Ectodermal cell (in vitro differentiated cells): ENCODE measurements at regions not wholly inside any gene's neighbourhood (a gene's known extent, or its start where the extent isn't known, plus 50 kb on each side); places are given as distances from the start of the nearest gene placed in this dataset.
"Not testable (repeated sequence)": the region's sequence is repeated elsewhere in the genome, so short reads cannot be mapped to it uniquely, and the experiment has no call there.

Source experiments
- H3K27ac ChIP-seq: 2 replicates; pipeline ENCODE4 v1.7.0; 2013; ENCODE audit warnings: mild to moderate bottlenecking, low read depth, low read length; ENCODE audit not compliant: insufficient read depth, poor library complexity, severe bottlenecking
- H3K27me3 ChIP-seq: 2 replicates; pipeline ENCODE4 v1.7.0; 2013; ENCODE audit warnings: mild to moderate bottlenecking, low read length; ENCODE audit not compliant: insufficient read depth, control insufficient read depth, poor library complexity, severe bottlenecking
- H3K36me3 ChIP-seq: one replicate; pipeline ENCODE4 v1.7.0; 2013; ENCODE audit warnings: low read length; ENCODE audit not compliant: control insufficient read depth, insufficient read depth
- H3K4me1 ChIP-seq: one replicate; pipeline ENCODE4 v1.7.0; 2013; ENCODE audit warnings: low read length; ENCODE audit not compliant: control insufficient read depth, insufficient read depth
- H3K4me3 ChIP-seq: 2 replicates; pipeline ENCODE4 v1.7.0; 2013; ENCODE audit warnings: low read depth, low read length, control low read depth; ENCODE audit not compliant: insufficient read depth
- H3K9me3 ChIP-seq: 2 replicates; pipeline ENCODE4 v1.7.0; 2013; ENCODE audit warnings: mild to moderate bottlenecking, low read length, moderate library complexity; ENCODE audit not compliant: control insufficient read depth
- WGBS, 2 experiments: methylation state at CpG; one replicate each; pipeline ENCODE4 v1.1.7; 2013; ENCODE audit warnings: missing lambda C conversion rate in 2 of 2; 5-methylcytosine and 5-hydroxymethylcytosine counted together

DNA sequence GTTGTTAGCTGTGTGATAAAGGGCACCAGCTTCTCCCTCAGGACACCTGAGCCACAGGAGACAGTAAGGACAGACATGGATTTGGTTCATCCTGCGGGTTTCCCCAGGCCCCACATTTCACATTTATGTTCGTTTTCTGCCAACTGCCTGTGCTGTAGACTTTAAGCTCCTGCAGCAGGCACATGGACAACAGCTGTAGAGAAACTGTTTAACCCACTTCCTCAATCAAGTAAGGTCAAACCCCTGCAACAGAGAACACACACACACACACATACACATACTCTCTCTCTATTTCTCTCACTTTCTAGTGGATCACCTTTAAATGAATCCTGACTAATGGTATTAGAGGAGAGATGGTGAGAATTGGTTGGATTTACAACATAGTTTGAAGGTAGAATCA, 90.7 kb downstream of the C11orf87 start:
- Histone ChIP-seq H3K27me3 (no peaks in the 10 kb centered on the region), H3K4me3 (no peak overlapping the region), H3K27ac (no peak overlapping the region), H3K9me3 (no peaks in the 10 kb centered on the region), H3K36me3 (no peaks in the 10 kb centered on the region), H3K4me1 (no peaks in the 10 kb centered on the region)
- WGBS, 2 experiments, result 93 to 95% methylated on average over 2 of the region's 2 CpGs

DNA sequence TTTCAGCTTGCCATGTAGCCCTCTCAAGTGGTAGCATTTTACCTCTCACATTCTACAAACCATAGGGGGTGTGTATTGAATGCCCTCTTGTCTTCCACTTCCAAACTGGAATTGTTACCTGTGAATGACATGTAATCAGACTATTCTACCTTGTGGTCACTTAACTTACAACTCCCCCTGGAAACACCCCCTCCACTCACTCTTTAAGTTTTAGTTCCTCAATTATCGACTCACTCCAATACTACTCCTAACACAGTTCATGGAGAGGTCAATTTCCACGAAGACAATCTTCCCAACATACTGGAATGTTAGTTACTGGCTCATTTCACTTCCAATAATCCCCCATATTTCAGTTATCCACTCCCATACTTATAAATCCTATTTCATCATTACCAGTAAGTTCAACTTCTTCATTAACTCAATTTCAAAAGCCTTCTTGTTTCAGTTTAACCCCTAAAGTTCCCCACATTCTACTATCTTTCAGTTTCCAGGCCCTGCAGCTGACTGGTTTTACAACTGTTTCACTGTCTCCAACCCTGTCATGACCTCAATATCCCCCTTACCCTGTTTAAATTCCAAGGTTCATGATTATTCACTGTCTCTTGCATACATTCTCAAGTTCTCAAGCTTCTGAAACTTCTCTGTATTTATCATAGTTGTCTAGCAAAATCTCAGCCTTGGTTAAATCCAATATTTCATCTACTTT, 92.5 kb downstream of the C11orf87 start:
- Histone ChIP-seq H3K9me3 (no peaks in the 10 kb centered on the region), H3K4me3 (no peak overlapping the region), H3K36me3 (no peaks in the 10 kb centered on the region), H3K27me3 (no peaks in the 10 kb centered on the region), H3K27ac (no peak overlapping the region), H3K4me1 (no peaks in the 10 kb centered on the region)
- WGBS, 2 experiments, result 85 to 88% methylated on average over 2 of the region's 2 CpGs

DNA sequence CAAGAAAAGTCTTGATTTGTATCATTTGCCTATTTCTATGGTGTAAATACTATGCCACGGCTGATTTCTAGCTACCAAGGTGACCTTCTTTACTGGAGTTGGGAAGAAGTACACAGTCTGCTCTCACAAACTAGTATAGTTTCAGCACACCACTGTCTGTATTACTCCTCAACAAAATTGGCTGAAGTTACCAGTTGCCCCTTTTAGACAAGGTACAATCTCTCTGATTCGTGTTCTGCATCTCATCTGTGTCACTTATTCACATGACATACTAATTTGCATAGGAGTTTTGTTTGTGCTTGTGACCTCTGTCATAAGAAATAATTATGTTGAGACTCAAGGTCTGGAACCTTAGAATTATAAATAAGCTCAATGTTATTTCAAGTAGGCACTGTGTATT, 97.3 kb downstream of the C11orf87 start:
- 100% methylated on average over 1 to 2 of the region's 2 CpGs for WGBS, 2 experiments
- no peaks in the 10 kb centered on the region for H3K27me3 ChIP-seq
- no peak overlapping the region for H3K27ac ChIP-seq
- no peaks in the 10 kb centered on the region for H3K9me3 ChIP-seq
- no peaks in the 10 kb centered on the region for H3K4me1 ChIP-seq
- H3K4me3 ChIP-seq, result no peak overlapping the region
- H3K36me3 ChIP-seq, result no peaks in the 10 kb centered on the region

DNA sequence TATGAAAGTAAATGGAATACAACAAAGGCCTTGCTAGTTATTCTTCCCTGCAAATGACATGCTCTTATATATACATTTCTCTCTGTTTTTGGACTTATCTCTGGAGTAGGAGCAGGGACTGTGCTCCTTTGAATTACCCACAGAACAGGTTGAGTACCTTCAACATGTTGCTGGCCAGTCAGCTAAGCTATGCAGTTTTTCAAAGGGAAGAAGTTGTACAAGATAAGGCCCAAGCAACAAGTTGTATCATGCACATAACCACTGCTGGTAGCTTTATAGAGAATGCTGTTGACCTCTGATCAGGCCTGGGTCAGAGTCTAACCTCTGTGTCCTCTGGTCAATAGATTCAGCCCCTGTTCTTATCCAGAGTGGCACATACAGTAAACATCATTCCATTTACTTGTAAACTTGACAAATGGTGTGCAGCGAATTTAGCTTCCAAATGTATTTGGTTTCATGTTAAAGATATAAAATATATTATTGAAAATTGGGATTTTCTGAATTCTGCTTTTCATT, 99.6 kb downstream of the C11orf87 start:
- H3K36me3 ChIP-seq, result no peaks in the 10 kb centered on the region
- no CpG with 5 or more reads among the region's 1 CpG for WGBS, 2 experiments
- no peaks in the 10 kb centered on the region for H3K9me3 ChIP-seq
- H3K27ac ChIP-seq, result no peak overlapping the region
- no peaks in the 10 kb centered on the region for H3K4me1 ChIP-seq
- no peak overlapping the region for H3K4me3 ChIP-seq
- no peaks in the 10 kb centered on the region for H3K27me3 ChIP-seq

DNA sequence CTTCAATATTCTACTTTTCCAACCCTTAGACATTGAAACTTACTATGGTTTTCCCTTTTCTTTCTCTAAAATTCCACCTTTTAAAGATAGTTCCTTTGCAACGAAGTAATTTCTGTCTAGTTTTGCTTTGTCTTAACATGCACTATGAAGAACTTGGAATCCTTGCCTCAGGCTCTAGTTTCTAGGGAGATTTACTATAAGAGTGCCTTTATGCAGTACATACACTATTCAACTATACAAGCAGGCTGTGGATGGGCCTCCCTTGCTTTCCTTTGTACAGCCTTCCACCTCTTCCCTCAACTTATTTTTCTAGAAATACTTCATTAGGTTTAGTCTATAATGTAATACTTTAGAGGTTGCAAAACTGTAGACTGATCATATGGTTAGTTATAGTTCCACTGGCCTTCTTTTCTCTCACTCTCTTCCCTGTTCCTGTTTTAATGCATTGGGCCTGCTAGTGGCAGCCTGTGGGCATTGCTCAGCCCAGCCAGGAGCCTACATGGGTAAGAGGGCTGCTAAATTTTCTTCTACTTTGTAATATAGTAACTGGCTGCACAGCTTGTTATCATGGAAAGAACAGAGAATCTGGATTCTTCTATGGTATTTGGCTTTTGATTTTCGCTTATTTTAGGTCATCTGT, 100.2 kb downstream of the C11orf87 start:
- Histone ChIP-seq H3K4me1 (no peaks in the 10 kb centered on the region), H3K9me3 (no peaks in the 10 kb centered on the region), H3K36me3 (no peaks in the 10 kb centered on the region), H3K27ac (no peak overlapping the region), H3K4me3 (no peak overlapping the region), H3K27me3 (no peaks in the 10 kb centered on the region)
- 92 to 100% methylated on average over 2 of the region's 2 CpGs for WGBS, 2 experiments

DNA sequence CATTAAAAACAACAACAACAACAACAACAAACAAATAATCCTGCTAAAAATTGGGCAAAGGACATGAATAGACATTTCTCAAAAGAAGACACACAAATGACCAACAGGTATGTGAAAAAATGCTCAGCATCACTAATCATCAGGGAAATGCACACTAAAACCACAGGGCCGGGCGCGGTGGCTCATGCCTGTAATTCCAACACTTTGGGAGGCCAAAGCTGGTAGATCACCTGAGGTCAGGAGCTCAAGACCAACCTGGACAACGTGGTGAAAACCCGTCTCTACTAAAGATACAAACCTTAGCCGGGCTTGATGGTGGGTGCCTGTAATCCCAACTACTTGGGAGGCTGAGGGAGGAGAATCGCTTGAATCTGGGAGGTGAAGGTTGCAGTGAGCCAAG, 103.6 kb downstream of the C11orf87 start:
- H3K4me3 ChIP-seq, H3K36me3 ChIP-seq, H3K27me3 ChIP-seq, H3K4me1 ChIP-seq, H3K9me3 ChIP-seq, H3K27ac ChIP-seq: not testable (repeated sequence)
- WGBS, 2 experiments, result 75 to 85% methylated on average over 7 of the region's 7 CpGs

DNA sequence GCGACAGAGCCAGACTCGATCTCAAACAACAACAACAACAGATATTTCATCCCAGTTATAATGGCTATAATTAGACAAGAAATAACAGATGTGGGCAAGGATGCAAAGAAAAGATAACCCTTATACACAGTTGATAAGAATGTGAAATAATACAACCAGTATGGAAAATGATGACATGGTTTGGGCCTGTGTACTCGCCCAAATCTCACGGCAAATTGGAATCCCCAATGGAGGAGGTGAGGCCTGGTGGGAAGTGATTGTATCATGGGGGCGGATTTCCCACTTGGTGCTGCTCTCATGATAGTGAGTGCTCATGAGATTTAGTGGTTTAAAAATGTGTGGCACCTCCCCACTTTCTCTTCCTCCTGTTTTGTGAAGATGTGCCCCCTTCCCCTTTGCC, 104.1 kb downstream of the C11orf87 start:
- Histone ChIP-seq H3K27ac (no peak overlapping the region), H3K36me3 (no peaks in the 10 kb centered on the region), H3K4me3 (no peak overlapping the region), H3K9me3 (no peaks in the 10 kb centered on the region), H3K27me3 (no peaks in the 10 kb centered on the region), H3K4me1 (no peaks in the 10 kb centered on the region)
- 78 to 84% methylated on average over 3 of the region's 5 CpGs for WGBS, 2 experiments

DNA sequence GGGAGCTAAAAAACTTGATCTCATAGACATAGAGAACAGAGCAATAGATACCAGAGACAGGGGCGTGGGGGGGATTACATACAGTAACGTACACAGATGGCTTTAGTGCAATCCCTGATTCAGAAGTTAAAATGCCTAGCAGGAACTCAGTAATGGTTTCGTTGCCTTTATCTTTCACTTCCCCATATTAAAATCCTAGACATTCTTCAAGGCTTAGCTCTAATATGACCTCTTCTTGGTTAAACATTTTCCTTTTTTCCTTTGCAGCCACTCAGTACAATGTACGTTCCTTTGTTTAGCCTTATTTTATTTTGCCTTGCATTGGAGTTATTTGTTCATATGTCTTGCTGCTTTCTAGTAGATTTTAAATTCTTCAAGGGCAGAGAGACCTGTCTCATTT, 104.9 kb downstream of the C11orf87 start:
- Histone ChIP-seq H3K9me3 (no peaks in the 10 kb centered on the region), H3K36me3 (no peaks in the 10 kb centered on the region), H3K4me3 (no peak overlapping the region), H3K4me1 (no peaks in the 10 kb centered on the region), H3K27me3 (no peaks in the 10 kb centered on the region), H3K27ac (no peak overlapping the region)
- 82 to 85% methylated on average over 4 of the region's 4 CpGs for WGBS, 2 experiments

DNA sequence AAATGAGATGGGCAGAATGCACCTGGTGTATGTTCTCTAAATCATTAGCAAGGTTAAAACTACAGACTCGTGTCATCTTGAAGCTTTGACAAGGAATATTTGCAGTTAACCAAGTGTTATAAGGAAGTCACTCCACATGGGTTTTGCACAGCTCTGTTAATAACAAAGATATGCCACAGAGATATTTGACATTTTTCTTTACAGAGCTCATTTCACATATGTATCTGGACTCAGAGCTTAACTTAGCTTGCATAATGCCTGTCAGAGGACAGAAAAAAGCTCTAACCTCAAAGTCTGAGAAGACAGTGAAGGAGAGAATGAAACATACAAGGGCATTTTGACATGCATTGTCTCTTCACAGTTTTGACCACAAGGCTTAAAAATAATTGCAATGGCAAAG, 105.5 kb downstream of the C11orf87 start:
- WGBS, 2 experiments, result 86 to 87% methylated on average over 1 of the region's 1 CpG
- H3K27ac ChIP-seq, result no peak overlapping the region
- H3K4me1 ChIP-seq, result no peaks in the 10 kb centered on the region
- no peaks in the 10 kb centered on the region for H3K9me3 ChIP-seq
- no peaks in the 10 kb centered on the region for H3K27me3 ChIP-seq
- no peaks in the 10 kb centered on the region for H3K36me3 ChIP-seq
- no peak overlapping the region for H3K4me3 ChIP-seq

DNA sequence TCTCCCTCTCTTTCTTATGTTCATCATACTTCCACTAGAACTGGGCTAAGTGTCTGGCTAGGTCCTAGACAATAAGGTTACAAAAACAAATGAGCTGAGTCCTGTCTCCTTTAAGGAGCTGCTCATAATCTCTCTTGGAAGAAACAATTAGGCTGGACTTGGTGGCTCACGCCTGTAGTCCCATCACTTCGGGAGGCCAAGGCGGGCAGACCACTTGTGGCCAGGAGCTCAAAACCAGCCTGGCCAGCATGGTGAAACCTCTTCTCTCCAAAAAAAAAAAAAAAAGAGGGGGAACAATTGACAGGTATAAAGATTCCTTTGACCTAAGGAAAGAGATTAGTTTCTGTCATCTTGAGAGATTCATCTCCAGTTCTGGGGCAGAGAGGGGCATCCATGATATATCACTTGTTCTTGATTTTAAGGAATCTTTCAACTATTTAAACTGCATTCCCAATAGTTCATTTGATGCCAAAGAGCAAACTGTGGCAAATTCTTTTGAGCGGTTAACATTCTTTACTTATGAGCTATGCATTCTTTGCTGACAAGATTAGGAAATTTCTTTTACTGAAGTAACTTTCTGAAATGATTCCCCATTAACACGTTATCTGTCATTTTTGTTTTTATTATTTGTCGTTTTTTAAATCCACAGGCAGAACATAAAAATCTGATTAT, 125.5 kb downstream of the C11orf87 start:
- no peaks in the 10 kb centered on the region for H3K9me3 ChIP-seq
- H3K36me3 ChIP-seq, result no peaks in the 10 kb centered on the region
- H3K27me3 ChIP-seq, result no peaks in the 10 kb centered on the region
- H3K27ac ChIP-seq, result no peak overlapping the region
- H3K4me3 ChIP-seq, result no peak overlapping the region
- no peaks in the 10 kb centered on the region for H3K4me1 ChIP-seq
- 91 to 94% methylated on average over 4 to 6 of the region's 6 CpGs for WGBS, 2 experiments
